Liver (tissue), 3 donors: ENCODE measurements at regions not wholly inside any gene's neighbourhood (a gene's known extent, or its start where the extent isn't known, plus 50 kb on each side); places are given as distances from the start of the nearest gene placed in this dataset.

ENCODE experiments used
- EGR1 ChIP-seq, 2 donors: IDR thresholded peaks; 2 replicates each; pipeline ENCODE4 v1.6.1; 2016 to 2018; ENCODE audit warnings: antibody characterized with exemption in 2 of 2, low read depth in 2 of 2
- YY1 ChIP-seq: IDR thresholded peaks from 2 replicates; pipeline ENCODE4 v1.6.1; 2016; ENCODE audit warnings: antibody characterized with exemption, mild to moderate bottlenecking
- TF ChIP-seq, protein P1 (sequence below): fragments of 150-350 bp; IDR thresholded peaks from 2 replicates; pipeline ENCODE4 v1.5.1; 2017; ENCODE audit warnings: improper control_type of control experiment, low read depth, low read length; ENCODE audit not compliant: missing input control
- TF ChIP-seq, protein P2 (sequence below): IDR thresholded peaks from 2 replicates; pipeline ENCODE4 v1.6.1; 2016; ENCODE audit warnings: antibody characterized with exemption
- donor health status: healthy.
- donor health status: healthy.

DNA sequence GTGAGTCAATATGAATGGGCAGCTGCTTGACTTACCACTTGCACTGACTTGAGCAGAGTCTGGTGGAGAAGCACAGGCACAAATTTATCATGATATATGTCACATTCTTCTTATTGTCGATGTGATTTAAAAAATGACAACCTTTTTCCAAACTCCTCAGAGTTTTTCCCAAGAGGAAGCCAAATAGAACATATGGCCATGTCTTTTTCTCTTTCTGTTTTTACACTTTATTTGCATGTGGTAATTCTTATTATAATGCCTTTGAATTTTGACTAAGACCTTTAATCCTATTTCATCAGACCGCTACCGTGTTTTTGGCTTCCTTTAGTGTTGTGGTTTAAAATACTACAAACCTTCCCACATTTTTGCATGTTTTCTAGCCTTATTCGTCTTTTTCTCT, 666.2 kb downstream of the PDCD6IP start:
- TF ChIP-seq YY1 (no peak), EGR1 (IDR thresholded peaks at IDR 0.05; ENCODE audit: low read depth in 2 of 2) (no peak)
- TF ChIP-seq, protein P1, sequence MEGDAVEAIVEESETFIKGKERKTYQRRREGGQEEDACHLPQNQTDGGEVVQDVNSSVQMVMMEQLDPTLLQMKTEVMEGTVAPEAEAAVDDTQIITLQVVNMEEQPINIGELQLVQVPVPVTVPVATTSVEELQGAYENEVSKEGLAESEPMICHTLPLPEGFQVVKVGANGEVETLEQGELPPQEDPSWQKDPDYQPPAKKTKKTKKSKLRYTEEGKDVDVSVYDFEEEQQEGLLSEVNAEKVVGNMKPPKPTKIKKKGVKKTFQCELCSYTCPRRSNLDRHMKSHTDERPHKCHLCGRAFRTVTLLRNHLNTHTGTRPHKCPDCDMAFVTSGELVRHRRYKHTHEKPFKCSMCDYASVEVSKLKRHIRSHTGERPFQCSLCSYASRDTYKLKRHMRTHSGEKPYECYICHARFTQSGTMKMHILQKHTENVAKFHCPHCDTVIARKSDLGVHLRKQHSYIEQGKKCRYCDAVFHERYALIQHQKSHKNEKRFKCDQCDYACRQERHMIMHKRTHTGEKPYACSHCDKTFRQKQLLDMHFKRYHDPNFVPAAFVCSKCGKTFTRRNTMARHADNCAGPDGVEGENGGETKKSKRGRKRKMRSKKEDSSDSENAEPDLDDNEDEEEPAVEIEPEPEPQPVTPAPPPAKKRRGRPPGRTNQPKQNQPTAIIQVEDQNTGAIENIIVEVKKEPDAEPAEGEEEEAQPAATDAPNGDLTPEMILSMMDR: no peak
- TF ChIP-seq, protein P2, sequence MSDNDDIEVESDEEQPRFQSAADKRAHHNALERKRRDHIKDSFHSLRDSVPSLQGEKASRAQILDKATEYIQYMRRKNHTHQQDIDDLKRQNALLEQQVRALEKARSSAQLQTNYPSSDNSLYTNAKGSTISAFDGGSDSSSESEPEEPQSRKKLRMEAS: no peak
